GM19351 (cell line): ENCODE measurements at regions not wholly inside any gene's neighbourhood (a gene's known extent, or its start where the extent isn't known, plus 50 kb on each side); places are given as distances from the start of the nearest gene placed in this dataset.
"Not testable (repeated sequence)": the region's sequence is repeated elsewhere in the genome, so short reads cannot be mapped to it uniquely, and the experiment has no call there.

Experiments used
- ATAC-seq: cut with Tn5 transposase; IDR thresholded peaks from one replicate; pipeline ENCODE4 v1.9.1; 2021; ENCODE audit warnings: mild to moderate bottlenecking, moderate library complexity; ENCODE audit not compliant: unreplicated experiment

DNA sequence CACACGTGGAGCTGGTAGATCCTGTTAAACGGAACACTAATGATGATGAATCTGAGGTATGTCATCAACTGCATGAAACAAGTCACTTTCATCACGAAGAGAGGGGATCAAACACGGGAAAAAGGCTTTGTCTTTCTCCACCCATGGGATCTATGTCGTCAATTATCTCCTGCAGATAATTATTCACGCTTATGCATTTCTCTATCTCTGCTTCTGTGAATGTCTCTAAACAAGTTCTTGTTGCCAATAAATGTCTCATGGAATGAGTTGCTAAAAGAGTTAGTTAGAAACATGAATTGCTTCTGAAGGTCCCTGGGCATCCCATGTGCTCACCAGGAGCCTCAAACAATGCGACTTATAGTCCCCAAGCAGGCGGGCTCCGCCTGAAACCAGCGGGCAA is 1228.2 kb upstream of the TMEM132C start:
- ATAC-seq: no peak

GRCh38 chr12:127041985-127042625 is 1224.9 kb upstream of the TMEM132C start:
- ATAC-seq: peak; percentile 96

- ATAC-seq: no peak
These were observed 1223.2 kb upstream of the TMEM132C start for GRCh38 chr12:127043731-127044130.

- ATAC-seq: no peak
These were observed 1222.1 kb upstream of the TMEM132C start for GRCh38 chr12:127044836-127045235.

DNA sequence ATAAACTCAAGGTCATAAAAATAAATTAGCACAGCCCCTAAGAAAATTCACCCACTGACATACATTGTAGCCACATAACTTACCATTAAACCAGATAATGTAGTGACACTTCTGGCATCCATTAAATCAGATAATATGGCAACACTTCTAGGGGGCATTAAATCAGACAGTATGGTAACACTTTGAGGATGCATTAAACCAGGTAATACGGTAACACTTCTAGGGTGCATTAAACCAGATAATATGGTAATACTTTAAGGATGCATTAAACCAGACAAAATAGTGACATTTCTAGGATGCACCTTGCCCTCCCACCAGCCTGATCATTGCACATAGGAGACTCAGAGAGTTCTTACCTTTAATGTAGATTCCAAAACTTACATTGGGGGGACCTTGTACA is 1220.5 kb upstream of the TMEM132C start:
- no peak for ATAC-seq

DNA sequence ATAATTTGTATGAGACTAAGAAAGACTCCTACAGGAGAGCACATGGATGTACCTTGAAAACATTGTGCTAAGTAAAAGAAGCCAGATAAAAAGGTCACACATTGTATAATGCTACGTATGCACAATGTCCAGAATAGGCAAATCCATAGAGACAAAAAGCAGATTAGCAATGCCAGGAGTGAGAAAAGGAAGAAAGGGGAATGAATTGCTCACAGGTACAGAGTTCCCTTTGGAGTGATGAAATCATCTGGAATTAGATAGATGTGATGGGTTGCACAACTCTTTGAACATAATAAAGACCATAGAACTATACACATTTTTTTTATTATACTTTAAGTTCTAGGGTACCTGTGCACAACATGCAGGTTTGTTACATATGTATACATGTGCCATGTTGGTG is 1218.9 kb upstream of the TMEM132C start:
- ATAC-seq: no peak

DNA sequence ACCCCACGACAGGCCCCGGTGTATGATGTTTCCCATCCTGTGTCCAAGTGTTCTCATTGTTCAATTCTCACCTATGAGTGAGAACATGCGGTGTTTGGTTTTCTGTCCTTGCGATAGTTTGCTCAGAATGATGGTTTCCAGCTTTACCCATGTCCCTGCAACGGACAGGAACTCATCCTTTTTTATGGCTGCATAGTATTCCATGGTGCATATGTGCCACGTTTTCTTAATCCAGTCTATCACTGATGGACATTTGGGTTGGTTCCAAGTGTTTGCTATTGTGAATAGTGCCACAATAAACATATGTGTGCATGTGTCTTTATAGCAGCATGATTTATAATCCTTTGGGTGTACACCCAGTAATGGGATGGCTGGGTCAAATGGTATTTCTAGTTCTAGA is 1218.4 kb upstream of the TMEM132C start:
- not testable (repeated sequence) for ATAC-seq

GRCh38 chr12:127051139-127051538 is 1215.8 kb upstream of the TMEM132C start:
- ATAC-seq: no peak

- no peak for ATAC-seq
These were observed 1214.3 kb upstream of the TMEM132C start for GRCh38 chr12:127052511-127053232.

DNA sequence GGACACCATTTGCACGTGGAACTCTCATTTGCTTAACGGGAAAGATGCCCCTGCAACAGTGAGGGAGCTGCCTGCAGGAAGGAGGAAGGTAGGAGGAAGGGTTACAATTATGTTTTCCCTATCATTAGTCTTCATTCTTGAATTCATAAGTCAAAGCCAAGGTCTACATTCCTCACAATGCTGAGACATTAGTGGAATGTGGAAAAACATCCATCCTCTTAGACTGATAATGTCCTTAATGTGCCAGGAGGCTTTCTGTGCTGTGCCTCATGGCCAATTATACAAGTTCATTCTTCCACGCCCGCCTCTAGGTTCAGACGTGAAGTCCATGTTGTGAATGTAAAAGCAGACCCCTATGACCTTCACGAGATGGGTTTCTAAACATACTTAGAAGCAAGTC is 1212.4 kb upstream of the TMEM132C start:
- no peak for ATAC-seq

DNA sequence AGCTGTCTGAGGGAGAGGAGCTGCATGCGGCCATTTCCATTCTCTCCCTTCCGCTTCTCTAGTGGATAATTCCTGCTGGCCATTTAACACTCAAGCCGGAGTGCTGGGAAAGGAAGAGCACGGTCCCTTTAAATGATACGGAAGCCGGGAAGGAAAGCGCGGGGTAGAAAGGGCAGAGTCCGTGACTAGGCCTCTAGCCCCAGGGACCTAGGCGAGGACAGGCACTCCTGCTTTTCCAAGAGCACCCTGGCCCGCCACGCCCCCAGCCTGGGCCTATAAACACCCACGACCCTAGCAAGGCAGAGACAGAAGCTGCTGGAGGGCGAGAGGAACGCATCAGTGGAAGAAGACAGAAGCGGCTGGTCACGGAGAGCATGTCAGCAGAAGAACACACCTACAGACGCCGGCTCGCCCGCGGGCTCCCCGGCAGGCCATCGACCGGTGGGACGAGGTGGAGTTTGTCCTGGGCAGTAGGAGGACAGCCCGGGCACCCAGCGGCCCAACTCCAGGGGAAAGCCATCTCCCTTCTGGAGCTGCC is 1206.6 kb upstream of the TMEM132C start:
- ATAC-seq: no peak

DNA sequence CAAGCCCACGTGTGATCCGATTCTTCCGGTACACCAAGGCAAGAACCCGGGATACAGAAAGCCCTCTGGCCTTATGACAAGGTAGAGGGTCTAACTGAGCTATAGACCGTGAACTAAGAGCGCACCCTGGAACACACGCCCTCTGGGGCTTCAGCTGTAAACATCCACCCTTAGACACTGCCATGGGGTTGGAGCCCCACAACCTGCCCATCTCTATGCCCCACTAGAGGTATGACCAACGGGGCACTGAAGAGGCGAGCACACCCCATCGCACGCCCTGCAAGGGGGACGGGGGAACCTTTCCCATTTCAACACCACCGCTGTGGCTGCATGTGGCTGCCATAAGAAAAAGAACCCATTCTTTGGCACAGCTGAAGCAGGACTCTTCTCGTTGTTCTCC is 1206.0 kb upstream of the TMEM132C start:
- no peak for ATAC-seq

DNA sequence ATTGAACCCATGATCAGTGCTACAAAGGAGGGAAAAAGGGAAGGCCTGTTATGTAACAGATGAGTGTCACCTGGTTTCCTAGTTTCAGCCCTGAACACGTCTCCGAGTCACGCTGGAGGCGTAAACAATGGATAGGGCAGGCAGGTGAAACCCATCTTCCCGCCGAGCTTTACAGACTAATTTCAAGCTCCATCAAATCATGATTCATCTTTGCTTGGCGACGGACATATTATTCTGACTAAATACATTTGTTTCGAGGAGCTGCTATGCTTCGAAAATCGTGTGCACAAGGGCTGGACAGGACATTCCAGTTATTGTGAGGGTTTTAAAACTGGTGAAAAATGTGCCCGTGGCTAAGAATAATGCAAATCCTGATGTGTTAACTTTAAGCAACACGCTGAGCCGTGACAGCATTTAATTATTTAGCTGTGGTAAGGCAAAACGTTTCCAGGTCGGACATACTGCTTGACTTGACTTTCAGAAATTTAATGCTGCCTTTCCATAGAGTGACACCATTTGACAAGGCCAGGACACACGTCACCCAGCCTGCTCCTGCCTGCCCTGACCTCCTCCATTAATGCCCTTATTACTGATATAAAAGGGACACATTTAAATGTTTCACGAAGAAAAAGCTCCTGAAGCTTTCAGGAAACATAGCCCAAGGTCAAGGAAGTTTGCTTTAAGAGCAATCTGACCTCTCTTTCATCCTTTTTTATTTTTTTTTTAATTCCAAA is 1203.5 kb upstream of the TMEM132C start:
- ATAC-seq: no peak

GRCh38 chr12:127064207-127064606 is 1202.8 kb upstream of the TMEM132C start:
- ATAC-seq: no peak

GRCh38 chr12:127065595-127065994 is 1201.4 kb upstream of the TMEM132C start:
- no peak for ATAC-seq

GRCh38 chr12:127070515-127071157 is 1196.3 kb upstream of the TMEM132C start:
- ATAC-seq: no peak

DNA sequence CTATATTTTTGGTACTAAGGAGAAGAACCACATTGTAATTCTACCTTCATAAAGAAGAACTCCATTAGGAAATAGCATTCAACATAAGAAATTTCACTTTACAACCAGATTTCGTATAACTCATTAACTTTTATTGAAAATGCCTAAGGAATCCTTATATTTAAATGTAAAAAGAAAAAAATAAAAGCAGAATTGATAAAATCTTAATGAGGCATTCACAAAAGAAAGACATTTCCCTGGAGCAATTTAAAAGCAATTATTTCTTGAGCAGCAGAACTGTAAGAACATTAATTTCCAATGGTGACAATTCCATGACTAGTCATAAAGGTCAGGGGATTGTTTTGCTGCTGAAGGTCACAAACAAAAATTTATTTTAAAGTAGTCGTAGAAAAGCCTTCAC is 1192.8 kb upstream of the TMEM132C start:
- no peak for ATAC-seq

DNA sequence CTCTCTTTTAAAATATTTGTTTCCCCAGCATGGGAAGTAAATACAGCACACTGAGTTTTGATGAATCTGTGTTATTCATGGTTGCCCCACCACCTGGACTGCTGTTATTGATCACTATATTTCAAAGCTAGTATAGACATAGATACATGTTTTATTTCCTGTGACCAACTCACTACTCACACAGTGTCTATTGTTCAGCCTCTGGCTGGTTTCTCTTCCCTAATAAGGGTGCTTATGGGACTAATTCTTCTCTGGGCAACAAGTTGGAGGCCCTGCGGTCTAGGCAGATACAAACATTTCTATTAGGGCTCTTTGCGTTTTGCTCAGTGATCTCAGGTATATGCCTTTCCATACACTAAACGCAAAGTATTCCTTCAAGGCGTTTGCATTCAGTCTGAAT is 1191.0 kb upstream of the TMEM132C start:
- ATAC-seq: no peak

DNA sequence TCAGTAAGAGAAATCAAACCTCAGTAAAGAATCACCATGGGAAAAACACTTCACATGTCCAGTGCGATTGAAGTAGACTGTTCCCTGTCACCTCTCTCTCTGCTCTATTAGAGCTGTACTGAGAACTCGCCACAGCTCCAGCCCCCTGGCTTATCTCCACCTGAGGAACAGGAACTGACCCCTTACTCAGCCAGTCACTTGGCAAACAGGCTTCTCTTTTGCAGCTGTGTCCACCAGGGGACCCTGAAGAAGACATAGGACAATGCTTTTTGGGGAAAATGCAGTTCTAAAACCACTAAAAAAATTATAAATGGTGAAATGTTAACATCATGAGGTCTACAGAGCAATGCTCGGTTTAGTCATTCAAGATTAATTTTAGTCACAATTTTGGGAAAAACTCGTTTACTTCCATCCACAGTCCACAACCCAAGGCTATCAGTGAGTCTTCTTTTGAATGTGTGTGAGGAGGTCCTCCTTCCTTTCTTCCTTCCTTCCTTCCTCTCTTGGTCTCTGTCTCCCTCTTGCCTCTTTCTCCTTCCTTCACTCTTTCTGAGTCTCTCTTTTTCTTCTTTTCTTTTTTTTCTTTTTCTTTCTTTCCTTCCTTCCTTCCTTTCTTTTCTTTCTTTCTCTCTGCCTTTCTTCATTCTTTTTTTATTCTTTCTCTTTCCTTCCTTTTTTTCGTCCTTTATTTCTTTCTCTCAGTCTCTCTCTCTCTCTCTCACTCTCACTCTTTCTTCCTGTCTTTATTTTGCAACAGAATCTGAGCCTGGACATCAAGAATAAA is 1189.5 kb upstream of the TMEM132C start:
- no peak for ATAC-seq

DNA sequence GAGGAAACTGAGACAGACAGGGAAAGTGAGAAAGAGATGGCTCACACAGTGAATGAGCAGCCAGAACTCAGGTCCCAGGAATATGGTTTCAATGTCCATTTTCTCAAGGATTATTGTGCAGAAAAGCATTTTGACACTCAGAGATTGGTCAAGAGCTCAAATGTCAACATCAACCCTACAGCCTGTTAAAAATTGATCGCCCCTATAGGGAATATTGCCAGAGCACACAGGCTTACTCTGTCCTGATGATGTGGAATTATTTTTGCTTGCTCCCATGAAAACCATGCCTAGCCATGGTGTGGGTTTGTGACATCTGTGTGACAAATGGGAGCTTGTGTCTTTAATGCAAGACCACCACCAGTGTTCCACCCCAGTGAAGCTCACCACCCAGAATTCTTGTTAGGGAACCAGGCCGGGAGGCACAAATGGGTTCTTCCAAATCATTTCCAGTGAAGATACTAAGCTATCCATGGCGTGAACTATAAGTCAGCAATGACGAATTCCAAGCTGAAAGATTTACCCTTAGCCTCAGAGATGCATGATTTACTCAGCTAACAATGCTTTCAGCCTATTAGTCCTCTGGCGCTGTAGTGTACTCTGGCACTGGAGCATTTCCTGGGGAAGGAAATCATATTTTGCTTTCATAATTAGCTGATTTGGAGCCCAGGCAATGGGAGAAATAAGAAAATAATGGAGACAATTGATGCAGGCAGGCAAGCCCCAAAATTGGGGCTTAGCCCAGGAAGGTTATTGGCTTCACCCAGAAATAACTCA is 1188.2 kb upstream of the TMEM132C start:
- no peak for ATAC-seq
